Inflammatory macrophage treated with lipopolysaccharide for 1 hour (primary cell): ENCODE measurements at regions not wholly inside any gene's neighbourhood (a gene's known extent, or its start where the extent isn't known, plus 50 kb on each side); places are given as distances from the start of the nearest gene placed in this dataset.
A peak's percentile ranks its signal among the peaks of the same experiment; 100 is the strongest.

Source experiments
- DNase-seq, 2 donors: peaks; one replicate each; pipeline ENCODE4 v3.0.0-alpha.2; 2020 to 2022

DNA sequence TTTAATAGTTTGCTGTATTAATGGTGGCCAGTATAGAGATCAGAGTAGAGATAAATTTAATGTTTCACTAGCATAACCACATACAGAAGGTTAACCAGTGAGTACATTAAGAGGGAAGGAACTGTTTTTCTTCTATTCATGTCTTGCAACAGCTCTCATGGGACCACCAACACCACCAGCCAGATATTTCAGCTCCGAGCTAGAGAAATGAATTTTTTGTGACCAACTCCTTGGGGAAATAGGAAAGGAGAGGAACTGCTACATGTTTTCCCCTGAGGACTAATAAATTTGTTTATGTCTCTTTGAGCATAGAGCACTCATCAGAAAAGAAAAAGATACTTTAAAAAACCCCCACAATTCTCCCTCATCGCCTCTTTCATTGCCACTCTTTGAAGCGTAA, 247.5 kb downstream of the MBNL1 start:
- no peak for DNase-seq

DNA sequence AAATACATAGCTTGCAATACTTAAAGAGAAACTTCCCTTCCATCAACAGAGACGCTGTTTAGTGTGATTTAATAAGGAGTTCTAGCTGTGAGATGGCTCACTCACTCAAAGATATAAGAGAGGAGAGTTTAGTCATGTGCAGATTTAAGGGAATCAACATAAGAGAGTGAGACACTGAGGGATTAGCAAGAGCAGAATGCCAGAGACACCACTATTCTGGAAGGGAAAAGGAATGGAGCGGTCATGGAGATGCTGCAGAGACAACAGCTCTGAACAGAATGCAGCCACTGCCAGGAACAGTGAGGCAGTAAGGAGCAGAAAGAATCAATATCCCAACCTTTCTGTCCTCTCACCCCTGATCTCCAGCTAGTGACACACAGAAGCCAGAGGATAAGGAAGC, 248.8 kb downstream of the MBNL1 start:
- DNase-seq: no peak

GRCh38 chr3:152518346-152518745, 249.6 kb downstream of the MBNL1 start:
- DNase-seq: no peak

GRCh38 chr3:152519376-152519775, 250.6 kb downstream of the MBNL1 start:
- DNase-seq: no peak

DNA sequence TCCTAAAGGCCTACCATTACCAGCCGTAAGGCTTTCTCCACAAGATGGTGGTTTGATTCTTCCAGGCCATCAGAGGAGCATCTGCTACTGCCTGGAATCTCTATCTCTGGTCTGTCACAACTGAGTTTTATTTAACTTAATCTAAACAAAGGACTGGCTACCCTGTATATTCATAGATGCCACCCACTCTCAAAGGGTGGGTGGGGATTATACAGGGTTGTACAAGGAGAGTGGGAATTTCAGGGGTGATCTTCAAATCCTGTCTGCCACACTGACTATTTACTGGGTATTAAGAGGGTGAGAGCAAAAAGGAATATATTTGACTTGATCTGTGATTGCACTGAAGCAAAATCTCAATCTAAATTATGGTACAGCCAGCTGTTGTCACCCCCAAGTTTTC, 253.3 kb downstream of the MBNL1 start:
- DNase-seq: peak; percentile 57 to 85

DNA sequence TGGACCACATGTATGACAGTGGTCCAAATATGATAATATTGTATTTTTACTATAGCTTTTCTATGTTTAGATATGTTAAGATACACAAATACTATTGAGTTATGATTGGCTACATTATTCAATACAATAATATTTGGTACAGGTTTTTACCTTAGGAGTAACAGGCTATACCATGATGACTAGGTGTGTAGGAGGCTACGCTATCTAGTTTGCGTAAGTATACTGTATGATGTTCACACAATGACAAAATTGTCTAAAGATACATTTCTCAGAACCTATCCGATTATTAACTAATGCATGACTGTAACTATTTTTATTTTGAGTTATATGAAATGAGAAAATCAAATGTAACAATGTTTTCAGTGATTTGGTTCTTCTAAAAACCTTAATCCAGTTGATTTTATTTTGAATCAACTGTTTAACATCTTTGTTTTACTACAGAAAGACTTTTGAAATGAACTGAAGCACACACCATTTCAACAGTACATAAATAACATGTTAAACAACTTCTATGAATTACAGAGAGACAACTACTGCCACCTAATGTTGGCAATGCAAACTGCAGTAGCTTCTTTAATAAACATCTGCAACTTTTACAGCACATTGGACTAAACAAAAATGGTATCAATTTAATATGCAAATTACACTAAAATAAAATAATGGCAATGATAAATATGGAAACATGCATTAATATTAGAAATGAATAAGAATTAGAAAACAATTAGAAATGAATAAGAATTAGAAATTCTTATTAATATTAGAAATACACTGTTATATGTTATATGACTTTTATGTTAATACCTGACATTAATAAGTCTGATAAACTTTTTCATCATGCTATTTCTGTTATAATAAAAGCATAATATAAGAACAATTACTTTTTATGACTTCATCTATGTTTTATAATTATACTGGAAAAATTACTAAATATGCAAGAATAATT, 255.7 kb downstream of the MBNL1 start:
- peak; percentile 57 to 93 for DNase-seq

- DNase-seq: no peak
These were observed 263.0 kb downstream of the MBNL1 start for GRCh38 chr3:152531717-152532116.

- no peak for DNase-seq
These were observed 269.8 kb downstream of the MBNL1 start for GRCh38 chr3:152538518-152538917.

GRCh38 chr3:152539191-152539764, 270.5 kb downstream of the MBNL1 start:
- DNase-seq: no peak

DNA sequence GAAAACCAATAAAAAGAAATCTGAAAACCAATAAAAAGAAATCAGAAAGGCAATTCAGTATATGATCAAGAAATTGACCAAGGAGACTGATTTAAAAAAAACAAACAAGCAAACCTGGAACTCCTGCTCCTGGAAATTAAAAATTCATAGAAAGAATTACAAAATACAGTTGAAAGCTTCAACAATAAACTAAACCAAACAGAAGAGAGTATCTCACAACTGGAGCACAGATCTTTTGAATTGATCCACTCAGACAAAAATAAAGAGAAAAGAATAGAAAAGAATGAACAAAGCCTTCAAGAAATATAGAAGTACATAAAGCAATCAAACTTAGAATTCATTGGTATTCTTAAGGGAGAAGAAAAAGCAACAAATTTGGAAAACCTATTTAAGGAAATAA, 271.4 kb downstream of the MBNL1 start:
- DNase-seq: no peak

DNA sequence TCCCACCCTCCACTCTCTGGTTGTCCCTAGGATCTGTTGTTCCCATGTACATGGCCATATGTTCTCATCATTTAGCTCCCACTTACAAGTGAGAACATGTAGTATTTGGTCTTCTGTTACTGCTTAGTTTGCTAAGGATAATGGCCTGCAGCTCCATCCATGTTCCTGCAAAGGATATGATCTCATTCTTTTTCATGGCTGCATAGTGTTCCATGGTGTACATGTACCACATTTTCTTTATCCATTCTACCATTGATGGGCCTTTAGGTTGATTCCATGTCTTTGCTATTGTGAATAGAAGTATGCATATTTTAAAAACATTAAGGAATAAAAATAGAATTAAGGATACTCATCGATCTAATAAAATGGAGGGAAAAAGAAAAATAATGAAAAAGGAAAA, 278.4 kb downstream of the MBNL1 start:
- DNase-seq: no peak

- DNase-seq: no peak
These were observed 280.5 kb downstream of the MBNL1 start for GRCh38 chr3:152549263-152549662.

GRCh38 chr3:152550284-152550683, 281.6 kb downstream of the MBNL1 start:
- peak in 1 of 2 donors; percentile 22 for DNase-seq

- DNase-seq: no peak
These were observed 280.0 kb upstream of the P2RY1 start for GRCh38 chr3:152554980-152555379.

DNA sequence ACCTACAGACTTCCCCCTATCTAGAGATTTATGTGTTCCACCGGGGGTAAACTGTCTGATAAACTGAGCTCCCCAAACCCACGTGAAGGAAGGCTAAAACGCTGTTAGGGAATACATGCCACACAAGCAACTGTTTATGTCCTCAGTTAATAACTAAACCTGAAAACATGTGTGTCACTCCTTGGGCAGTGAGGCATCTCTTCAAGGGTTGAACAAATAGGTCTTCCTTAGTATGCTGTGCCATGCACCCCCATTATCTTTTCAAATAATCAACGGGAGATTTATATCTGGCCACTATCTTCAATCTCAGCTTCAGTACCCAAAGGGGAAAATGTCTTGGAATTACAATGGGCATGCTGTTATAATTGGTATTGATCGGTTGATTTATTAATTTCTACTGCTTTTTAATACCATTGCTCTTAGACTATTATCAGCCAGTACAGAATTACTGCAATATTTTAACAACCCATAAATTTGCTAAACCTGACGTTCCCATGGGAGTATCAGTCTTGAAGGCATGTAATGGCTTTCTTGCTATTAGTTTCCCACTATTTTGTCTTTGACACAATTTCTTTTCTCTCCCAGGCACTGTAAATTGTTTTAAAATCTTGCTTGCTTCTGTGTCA, 279.2 kb upstream of the P2RY1 start:
- DNase-seq: no peak

- no peak for DNase-seq
These were observed 278.1 kb upstream of the P2RY1 start for GRCh38 chr3:152556731-152557254.

GRCh38 chr3:152557302-152557999, 277.5 kb upstream of the P2RY1 start:
- DNase-seq: no peak

- DNase-seq: no peak
These were observed 276.5 kb upstream of the P2RY1 start for GRCh38 chr3:152558386-152558785.

GRCh38 chr3:152559246-152559645, 275.7 kb upstream of the P2RY1 start:
- DNase-seq: no peak

GRCh38 chr3:152564459-152564858, 270.5 kb upstream of the P2RY1 start:
- no peak for DNase-seq

DNA sequence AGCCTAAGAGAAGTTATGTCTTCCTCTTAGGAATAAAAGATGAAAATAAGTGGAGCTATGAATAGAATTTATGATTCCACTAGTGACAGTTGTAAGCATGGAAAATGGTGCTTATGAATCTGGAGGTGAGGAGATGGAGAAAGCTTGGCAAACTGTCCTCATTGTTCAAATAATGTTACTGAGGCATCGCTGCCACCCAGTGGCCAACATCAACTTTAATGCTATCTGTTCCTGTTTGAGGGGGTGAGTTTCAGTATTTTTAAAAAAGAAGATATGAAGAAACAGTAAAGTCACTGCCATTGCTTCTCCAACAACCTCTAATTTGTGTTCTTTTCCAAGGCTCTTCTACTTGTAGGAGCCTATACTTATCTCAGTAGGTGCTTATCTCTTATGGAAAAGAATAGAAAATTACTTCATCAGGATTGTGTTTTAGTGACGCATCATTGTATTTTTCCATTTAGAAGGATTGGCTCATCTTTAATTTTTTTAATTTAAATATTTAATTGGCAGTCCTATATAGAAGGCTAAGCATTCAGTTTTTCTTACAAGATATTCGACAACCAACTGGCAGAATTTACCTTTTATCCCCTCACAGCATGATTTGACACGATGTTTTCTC, 260.4 kb upstream of the P2RY1 start:
- DNase-seq: peak; percentile 55 to 60

DNA sequence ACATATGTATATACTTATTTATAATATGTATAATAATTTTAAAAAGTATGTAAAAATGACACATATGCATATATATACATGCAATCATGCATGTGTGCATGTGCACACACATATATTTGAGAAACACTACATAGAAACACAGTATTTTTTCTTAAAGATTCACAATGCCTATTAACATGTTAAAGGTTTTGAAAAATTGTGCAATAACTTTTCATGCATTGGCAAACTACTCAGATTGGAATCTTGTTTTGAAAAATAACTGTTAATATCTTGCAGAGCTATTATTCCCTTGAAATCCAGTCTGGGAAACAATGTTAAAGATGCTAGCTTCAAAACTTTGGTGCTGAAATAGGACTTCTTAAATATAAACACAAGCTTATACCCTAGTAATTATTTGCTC, 256.2 kb upstream of the P2RY1 start:
- no peak for DNase-seq

DNA sequence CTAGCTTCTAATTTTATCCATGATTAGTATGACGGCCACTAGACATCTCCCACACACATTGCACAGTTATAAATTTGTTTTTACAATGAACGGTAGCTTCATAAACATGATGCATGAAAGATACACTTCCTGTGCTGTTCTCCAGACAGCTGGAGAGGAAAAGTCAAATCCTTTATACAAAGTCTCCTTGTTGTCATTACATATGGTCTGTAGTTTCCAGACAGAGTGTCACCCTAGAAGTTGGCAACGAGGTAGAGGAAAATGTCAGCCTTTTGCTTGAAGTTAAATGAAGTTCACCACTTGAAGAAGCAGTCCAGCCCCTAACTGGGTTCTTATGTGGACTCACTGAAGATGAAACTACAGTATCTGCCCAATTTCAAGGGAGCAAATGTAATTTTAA, 253.0 kb upstream of the P2RY1 start:
- DNase-seq: no peak
